ENCODE measurements at regions not wholly inside any gene's neighbourhood (a gene's known extent, or its start where the extent isn't known, plus 50 kb on each side); places are given as distances from the start of the nearest gene placed in this dataset.
"Not testable (repeated sequence)": the region's sequence is repeated elsewhere in the genome, so short reads cannot be mapped to it uniquely, and the experiment has no call there.

DNA sequence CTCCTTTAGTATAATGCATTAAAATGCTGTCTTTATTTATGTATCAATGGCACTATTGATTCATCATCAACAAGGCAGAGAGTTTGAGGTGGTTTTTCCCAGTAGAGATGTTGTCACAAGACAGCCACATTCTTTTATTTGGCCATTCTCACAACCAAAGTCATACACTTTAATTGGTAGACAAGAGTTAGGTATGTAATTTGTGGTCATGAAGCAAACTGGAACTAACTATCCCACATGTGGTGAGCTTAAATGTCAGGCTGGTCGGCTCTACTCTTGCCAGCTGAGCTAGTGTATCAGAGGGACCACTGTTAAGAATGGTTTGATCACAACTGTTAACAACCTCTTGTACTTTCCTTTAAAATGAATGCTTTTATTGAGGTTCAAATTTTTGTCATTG, 714.6 kb downstream of the CD109 start:
- DNase-seq (ENCODE audit: low read depth in 2 of 2), result peak; percentile 47 to 48

DNA sequence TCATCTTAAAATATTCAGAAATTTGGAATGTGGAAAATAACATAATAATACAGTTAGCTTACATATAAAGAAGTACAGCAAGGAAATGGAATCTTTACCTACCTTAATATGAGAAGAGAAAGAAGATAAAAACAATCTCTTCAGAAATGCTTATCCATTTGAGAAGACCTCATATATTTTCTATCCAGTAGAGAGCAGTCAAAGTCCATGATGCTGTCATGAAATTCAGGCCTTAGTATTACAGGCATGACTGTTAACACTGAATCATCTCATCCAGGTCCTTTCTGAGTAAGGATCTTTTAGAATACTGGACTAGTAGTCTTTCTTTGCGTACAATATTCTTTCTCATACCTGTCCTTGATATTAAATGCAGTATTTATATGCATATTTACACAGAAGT, 713.4 kb downstream of the CD109 start:
- DNase-seq (ENCODE audit: low read depth in 2 of 2), result peak; percentile 56 to 65

DNA sequence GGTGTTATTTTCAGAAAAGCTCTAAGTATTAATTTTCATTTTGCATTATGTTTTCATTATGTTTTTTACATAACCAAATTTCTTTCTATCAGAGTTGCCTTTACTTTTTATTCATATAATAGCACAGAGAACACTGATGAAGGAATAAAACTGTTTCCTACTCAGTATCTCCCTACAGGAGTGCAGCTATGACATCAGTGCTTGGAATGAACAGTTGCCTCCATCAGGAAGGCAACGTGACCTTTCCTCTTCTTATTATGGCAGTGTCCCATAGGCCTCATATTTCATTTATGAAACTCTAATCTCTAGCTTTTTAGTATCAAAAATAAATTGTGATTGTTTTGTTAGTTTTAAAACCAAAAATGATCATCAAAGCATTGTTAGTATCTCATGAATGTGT, 712.8 kb downstream of the CD109 start:
- DNase-seq (ENCODE audit: low read depth in 2 of 2), result no peak

DNA sequence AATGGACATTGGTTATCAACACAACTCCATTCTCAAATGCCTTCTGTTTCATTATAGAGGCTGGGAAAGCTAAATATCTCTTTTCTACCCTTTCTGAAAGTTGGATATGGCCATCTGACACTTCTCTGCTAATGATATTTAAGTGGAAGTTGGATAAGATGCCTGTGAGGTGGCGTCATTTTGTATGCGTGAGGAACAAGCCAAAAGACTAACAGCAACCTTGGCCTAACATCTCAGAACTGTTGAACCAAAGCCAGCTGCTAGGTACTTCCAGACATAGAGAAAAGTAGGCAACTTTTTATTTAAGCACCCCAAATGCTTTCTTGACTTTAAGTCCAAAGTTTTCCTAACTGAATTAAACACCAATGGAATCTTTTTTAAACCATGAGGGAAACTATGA, 708.4 kb downstream of the CD109 start:
- DNase-seq (ENCODE audit: low read depth in 2 of 2), result no peak

DNA sequence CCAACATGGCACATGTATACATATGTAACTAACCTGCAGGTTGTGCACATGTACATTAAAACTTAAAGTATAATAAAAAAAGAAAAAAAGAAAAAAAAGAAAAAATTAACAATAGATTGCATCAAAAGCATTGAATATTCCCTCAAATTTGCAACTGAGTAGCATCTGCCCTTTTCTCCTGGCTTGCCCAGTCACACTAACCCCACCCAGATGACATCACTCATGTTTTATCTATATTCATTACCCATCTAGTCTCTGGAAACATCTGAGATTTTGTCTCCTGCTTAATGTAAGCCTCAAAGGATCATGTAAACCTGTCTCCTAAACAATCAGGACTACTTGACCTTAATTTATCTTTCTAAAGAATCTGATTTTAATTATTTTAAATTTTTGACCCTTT, 706.8 kb downstream of the CD109 start:
- DNase-seq (ENCODE audit: low read depth in 2 of 2), result no peak

DNA sequence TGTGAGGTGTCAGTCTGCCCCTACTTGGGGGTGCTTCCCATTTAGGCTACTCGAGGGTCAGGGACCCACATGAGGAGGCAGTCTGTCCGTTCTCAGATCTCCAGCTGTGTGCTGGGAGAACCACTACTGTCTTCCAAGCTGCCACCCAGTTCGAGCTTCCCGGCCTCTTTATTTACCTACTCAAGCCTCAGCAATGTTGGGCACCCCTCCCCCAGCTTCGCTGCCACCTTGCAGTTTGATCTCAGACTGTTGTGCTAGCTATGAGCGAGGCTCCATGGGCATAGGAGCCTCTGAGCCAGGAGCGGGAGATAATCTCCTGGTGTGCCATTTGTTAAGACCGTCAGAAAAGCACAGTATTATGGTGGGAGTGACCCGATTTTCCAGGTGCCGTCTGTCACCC, 682.4 kb downstream of the CD109 start:
- DNase-seq (ENCODE audit: low read depth in 2 of 2), result not testable (repeated sequence)

DNA sequence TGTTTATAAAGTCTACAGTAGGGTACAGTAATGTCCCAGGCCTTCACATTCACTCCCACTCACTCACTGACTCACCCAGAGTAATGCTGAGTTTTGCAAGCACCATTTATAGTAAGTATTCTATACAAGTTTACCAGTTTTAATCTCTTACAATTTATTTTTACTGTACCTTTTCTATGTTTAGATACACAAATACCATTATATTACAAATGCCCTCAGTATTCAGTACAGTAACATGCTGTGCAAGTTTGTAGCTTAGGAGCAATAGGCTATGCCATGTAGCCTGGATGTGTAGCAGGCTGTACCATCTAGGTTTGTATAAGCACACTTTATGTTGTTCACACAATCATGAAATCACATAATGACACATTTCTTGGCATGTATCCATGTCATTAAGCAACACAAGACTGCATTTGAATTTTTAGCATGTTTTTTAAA, 673.6 kb downstream of the CD109 start:
- peak; percentile 65 to 67 for DNase-seq (ENCODE audit: low read depth in 2 of 2)

DNA sequence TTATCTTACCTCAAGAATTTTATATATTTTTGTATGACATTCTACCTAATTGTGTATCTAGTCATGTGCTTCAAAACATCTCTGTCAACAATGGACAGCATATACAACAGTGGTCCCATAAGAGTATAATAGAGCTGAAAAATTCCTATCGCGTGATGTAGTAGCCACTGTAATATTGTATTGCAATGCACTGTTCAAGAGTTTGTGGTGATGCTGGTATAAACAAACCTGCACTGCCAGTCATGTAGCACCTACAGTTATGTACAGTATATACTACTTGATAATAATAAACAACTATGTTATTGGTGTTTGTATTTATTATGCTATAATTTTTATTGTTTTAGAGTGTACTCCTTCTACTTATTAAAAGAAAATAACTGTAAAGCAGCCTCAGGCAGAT, 672.7 kb downstream of the CD109 start:
- DNase-seq (ENCODE audit: low read depth in 2 of 2), result no peak

DNA sequence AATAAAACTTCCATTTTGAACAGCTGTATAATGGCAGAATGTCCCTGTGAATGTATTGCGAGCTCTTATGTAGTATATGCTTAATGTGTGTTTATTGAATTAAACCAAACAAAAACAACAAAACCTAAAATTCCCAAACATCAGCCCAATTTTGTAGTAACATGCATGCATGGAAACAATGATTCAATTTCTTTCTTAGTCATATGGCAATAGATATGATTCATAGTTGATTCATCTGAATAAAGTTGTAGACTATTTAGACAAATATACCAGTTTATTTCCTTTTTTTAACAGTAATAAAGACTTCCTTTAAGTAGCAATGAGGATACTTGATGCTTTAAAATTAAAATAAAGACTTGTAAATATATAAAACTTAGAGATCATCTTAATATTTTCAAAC, 670.6 kb downstream of the CD109 start:
- DNase-seq (ENCODE audit: low read depth in 2 of 2), result no peak

DNA sequence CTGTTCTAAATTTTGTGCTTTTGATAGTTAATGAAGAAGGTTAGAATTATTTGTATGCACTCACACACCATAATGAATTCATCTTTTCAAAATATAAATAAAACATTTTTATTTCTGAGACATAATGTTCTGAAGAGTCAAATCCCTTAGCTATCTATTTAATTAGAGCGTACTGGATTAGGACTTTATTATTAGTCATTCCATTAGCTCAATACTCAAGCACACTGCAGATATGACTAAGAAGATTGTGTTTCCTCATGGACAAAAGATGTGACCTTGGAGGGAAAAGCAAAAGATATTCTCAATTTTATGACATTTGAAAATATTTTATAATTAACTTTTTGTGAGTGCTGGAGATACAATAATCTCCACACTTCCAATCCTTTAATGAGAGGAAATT, 666.4 kb downstream of the CD109 start:
- no peak for DNase-seq (ENCODE audit: low read depth in 2 of 2)

DNA sequence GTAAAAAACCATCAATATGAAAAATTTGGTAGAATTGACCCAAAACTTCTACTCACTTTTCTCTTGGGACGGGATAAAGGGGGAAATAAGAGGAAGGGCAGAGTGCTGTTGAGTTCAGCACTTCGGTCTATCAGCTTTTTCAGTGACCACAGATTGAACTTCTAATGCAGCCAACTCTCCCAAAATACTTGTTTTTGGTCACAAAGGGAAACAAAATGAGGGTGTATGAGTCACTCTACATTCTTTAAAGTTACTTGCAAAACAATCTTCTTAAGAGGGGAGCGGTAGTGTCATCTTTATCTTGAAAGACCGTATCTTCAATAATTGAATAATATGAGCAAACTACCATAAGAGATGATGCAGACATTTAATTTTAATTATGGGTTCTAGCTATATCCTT, 661.3 kb downstream of the CD109 start:
- DNase-seq (ENCODE audit: low read depth in 2 of 2), result no peak

DNA sequence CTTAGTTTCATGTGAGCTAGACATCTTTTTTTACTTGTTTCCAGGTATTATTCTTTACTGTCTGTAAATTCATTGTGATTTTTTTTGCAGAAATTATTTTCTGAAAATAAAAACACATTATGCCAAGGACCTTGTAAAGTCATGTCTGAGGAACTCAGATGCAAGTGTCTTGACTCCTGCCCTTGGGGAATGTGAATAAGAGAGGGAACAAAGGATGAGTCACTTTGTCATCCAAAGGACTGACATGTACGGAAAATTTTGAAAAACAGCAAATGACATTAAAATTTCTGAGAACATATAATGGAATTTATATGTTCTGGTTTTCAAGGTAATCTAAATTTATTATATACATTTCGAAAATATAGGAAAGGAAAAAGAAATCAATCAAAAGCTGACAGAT, 660.4 kb downstream of the CD109 start:
- no peak for DNase-seq (ENCODE audit: low read depth in 2 of 2)

DNA sequence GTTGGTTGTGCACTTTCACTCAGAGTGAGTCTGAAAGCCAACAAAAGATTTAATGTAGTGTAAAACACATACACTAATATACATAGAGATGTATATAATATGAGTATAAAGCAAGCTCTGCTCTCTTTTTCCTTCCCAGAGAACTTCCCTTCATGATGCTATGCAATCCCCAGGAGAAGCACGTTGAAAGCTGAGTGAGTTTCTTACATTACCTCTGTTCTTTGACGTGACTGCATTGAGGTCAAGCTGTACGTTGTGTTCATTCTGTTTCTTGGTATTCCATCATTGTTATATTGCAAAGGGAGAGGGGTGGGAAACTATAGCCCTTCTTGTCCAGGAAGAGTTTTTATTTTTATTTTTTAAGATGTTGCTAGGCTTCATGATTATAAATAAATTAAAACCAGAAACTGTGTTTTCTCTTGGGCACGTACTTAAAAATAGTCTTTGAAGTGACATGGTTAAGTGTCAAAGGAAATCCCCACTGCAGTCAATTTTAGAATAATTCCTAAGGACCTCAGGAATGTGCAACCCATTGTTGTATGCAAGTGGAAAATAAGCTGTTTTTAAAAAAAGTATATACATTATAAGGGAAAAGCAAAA, 651.0 kb downstream of the CD109 start:
- no peak for DNase-seq (ENCODE audit: low read depth in 2 of 2)

DNA sequence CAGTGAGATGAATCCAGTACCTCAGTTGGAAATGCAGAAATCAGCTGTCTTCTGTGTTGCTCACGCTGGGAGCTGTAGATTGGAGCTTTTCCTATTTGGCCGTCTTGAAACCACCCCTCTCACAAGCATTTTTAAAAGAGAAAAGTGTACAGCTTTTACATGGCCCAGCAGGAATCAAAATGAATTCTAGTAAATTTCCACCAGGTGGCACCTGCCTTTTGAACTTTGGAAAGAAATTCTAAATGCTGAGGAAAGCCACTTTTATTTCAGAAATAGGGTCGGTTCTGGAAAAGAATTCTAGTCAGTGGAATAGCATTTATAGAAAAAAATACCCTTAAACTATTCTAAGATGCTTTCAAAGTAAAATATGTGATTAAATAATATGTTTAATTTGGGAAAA, 647.8 kb downstream of the CD109 start:
- DNase-seq (ENCODE audit: low read depth in 2 of 2), result no peak

DNA sequence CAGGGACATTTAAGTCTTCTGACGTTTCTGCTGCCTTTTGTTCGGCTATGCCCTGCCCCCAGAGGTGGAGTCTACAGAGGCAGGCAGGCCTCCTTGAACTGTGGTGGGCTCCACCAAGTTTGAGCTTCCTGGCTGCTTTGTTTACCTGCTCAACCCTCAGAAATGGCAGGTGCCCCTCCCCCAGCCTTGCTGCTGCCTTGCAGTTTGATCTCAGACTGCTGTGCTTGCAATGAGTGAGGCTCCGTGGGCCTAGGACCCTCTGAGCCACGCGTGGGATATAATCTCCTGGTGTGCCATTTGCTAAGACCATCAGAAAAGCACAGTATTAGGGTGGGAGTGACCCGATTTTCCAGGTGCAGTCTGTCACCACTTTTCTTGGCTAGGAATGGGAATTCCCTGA, 647.3 kb downstream of the CD109 start:
- not testable (repeated sequence) for DNase-seq (ENCODE audit: low read depth in 2 of 2)

DNA sequence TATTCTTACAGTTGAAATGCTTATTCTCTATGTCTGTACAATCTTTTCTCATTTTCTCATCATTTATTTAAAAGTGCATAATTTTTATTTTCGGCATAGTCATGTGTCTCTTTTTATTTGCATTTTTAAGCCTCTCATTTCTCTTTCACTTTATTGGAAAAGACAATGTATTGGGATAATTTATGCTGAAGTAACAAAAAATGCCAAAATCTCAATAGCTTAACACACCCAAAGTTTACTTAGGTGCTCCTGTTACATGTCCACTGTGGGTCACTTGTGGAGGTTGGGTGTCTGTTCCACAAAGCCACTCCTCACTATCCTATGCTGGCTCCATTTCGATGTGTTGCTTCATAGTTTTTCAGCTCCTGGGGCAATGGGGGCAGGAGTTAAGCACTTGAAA, 638.7 kb downstream of the CD109 start:
- DNase-seq (ENCODE audit: low read depth in 2 of 2), result no peak

DNA sequence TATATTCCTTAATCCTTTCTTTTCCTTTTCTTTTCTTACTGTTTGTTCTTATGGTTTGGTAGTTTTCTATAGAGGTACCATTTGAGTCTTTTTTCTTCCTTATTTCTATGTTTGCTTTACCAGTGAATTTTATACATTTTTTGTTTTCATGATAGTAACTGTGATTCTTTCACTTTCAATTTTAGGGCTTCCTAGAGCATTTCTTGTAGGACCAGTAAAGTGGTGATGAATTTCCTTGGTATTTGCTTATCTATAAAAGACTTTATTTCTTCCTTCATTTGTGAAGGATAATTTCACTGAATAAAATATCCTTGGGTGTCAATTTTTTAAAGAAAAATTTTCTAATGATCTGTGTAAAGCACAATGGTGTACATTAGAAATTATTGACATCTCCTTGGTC, 637.4 kb downstream of the CD109 start:
- no peak for DNase-seq (ENCODE audit: low read depth in 2 of 2)

DNA sequence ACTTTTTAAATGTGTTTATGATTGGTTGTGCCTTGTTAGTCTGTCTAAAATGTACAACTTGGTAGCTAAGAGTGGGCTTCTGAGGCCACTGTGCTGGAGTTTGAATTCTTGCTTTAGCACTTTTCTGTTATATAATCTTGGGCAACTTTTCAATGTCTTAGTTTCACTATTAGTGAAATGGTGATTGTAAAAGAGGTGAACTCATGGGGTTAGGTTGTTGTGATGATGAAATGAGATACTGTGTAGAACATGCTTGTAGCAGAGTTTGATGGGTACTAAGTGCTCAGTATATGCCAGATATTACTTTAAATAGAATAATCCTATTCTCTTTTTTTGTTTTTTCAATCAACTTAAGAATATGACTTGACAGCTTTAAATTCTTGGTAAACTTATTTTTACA, 624.7 kb downstream of the CD109 start:
- DNase-seq (ENCODE audit: low read depth in 2 of 2), result no peak

DNA sequence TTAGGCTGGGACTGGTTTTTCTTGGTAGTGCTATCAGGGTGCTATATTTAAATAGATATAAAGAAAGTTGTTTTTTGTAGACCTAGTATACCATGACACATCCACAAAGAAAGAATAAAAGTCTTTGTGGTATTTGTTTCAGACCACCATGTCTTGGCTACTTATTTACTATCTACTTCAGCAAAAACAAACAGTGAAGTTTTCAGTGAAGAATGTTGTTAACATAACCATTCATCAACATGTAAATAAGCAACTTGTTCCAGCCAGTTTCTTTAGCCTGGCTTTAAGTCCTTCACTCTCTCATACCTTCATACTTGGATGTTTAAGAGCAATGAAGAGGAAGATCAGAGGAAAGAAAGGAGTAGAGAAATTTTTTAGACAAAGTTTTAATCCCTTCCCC, 624.1 kb downstream of the CD109 start:
- no peak for DNase-seq (ENCODE audit: low read depth in 2 of 2)

DNA sequence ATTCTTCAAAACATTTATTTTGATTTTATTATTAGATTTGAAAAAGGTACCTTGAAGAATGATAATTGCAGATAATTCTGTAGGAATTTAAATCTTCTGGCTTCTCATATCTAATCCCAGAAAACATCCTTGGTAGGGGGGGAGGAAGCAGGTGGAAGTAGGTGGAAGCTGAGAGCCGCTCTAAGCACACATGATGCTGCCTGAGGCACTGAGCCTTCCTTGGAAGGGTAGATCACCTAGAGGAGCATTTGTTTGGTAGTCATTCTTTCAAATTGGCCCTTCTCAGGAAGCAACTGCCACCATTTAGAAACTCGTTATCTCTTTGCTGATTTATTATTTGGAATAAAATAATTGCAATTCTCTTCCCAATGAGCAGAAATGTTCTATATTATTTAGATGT, 623.3 kb downstream of the CD109 start:
- no peak for DNase-seq (ENCODE audit: low read depth in 2 of 2)

DNA sequence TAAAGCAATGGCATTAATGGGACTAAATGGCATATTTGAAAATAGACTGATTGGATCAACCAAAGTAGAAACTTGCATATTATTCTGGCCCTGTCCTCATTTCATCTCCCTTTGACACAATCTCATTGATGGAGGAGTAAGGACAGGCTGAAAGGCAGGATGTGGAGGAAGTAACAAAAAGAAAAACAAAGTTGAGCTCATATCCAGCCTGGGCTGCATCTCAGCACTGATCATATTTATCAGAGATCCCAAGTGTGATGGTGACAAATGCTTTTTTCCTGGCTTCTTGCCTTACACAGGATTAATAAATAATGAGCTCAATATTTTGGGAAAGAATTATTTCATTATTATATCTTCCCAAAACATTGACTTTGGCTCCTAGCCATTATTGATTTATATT, 622.7 kb downstream of the CD109 start:
- DNase-seq (ENCODE audit: low read depth in 2 of 2), result no peak

DNA sequence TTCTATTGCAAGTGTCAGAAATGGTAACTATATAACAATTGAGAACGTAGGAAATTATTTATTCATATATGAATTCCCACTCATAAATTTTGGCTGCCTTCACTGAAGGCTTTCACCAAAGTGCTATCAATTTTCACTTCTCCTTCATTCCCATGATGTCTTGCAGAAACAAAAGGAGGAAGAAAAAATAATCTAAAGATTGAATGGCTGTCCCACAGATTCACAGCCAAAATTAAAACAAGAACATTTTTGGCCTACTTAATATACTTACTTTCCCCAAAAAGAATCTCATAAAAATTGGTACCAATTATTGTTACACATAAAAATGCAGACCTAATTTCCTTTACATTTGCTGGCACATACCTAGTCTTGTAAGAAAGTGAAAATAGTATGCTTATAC, 616.1 kb downstream of the CD109 start:
- no peak for DNase-seq (ENCODE audit: low read depth in 2 of 2)

DNA sequence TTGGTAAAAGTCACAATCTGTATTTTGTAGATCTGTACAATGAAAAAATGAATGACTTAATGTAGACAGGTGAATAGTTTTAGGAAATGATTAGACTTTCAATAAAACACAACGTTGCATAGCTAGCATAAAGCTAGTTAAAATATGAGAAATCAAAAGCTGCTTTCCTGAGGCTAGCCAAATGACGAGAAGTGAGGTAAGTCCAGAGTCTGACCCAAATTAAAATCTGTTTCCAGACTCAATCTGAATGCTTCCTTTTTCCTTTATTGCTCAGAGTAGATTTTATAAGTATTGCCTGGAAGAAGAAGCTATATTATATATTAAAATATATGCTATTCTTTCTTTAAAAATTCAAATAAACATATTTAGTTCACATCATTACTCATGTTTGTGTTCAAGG, 615.4 kb downstream of the CD109 start:
- DNase-seq (ENCODE audit: low read depth in 2 of 2), result no peak

DNA sequence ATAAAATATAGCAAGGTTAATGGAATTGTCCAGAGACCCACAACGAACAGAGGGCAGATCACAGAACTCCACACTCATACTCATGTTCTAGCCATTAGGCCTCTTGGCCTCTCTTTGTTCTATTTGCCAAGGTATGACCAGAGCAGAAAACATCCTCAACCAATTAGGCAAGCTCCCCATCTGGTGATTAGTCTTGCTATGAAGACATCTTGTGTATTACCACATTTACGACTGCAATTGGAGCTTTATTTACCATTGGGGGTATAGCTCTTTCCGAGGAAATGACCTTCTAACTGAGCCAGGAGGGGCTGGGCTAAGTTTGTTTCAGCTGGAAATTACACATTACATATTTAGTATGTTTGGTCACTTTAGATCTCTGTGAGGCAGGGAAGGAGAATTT, 593.9 kb downstream of the CD109 start:
- DNase-seq (ENCODE audit: low read depth in 2 of 2), result peak; percentile 43 to 44

DNA sequence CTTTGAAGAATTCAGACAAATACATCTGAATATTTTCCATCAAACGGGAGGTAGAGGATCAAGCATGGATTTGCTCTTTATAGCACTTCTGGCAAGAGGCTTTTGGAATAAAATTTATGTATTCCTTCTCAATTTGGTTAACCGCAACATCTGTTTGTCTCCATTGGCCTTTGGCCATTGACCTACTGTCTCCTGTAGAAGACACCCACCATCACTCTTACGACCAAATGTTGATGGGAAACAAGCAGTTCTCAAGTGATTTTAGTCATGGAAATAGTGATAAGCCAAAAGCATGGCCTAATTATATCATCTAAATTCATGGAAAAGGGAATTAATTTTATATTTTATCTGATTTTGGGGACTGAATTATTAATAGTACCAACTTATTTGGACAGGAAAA, 591.9 kb downstream of the CD109 start:
- no peak for DNase-seq (ENCODE audit: low read depth in 2 of 2)

Data from fibroblast of skin of left biceps (primary cell).